Upper lobe of left lung (tissue), 4 donors: ENCODE measurements at regions not wholly inside any gene's neighbourhood (a gene's known extent, or its start where the extent isn't known, plus 50 kb on each side); places are given as distances from the start of the nearest gene placed in this dataset.

Experiments used
- EP300 ChIP-seq, 4 donors: sonication (generic); formaldehyde crosslinking; IDR thresholded peaks; one replicate each; pipeline ENCODE4 v1.5.1; 2017; ENCODE audit warnings: antibody characterized with exemption in 4 of 4, control low read depth in 2 of 4
- POLR2A ChIP-seq, 4 donors: fragments of 450-650 bp; IDR thresholded peaks; one replicate each; pipeline ENCODE4 v1.5.1; 2016 to 2017; ENCODE audit warnings: antibody characterized with exemption in 4 of 4, mild to moderate bottlenecking in 2 of 4
- POLR2AphosphoS5 ChIP-seq, 2 donors: sonication (generic); formaldehyde crosslinking; IDR thresholded peaks; one replicate each; pipeline ENCODE4 v1.5.1; 2017; ENCODE audit warnings: antibody characterized with exemption in 2 of 2
- TF ChIP-seq, protein P1 (sequence below), 6 experiments: fragments of 450-650 bp in 4 of 6; fragments of 200-600 bp in 2 of 6; sonication (generic) in 2 of 6; IDR thresholded peaks; one replicate each; pipeline ENCODE4 v1.5.1; 2016 to 2019; ENCODE audit warnings: antibody characterized with exemption in 6 of 6

- TF ChIP-seq, protein P1, sequence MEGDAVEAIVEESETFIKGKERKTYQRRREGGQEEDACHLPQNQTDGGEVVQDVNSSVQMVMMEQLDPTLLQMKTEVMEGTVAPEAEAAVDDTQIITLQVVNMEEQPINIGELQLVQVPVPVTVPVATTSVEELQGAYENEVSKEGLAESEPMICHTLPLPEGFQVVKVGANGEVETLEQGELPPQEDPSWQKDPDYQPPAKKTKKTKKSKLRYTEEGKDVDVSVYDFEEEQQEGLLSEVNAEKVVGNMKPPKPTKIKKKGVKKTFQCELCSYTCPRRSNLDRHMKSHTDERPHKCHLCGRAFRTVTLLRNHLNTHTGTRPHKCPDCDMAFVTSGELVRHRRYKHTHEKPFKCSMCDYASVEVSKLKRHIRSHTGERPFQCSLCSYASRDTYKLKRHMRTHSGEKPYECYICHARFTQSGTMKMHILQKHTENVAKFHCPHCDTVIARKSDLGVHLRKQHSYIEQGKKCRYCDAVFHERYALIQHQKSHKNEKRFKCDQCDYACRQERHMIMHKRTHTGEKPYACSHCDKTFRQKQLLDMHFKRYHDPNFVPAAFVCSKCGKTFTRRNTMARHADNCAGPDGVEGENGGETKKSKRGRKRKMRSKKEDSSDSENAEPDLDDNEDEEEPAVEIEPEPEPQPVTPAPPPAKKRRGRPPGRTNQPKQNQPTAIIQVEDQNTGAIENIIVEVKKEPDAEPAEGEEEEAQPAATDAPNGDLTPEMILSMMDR (IDR thresholded peaks at IDR 0.05) = no peak
- TF ChIP-seq POLR2A (IDR thresholded peaks at IDR 0.05) = no peak
- TF ChIP-seq POLR2AphosphoS5 (IDR thresholded peaks at IDR 0.05) = no peak
- TF ChIP-seq EP300 (IDR thresholded peaks at IDR 0.05) = no peak
These were observed 431.2 kb upstream of the ADAMTS9 start for GRCh38 chr3:65118912-65119499.
